Umbilical cord (tissue), 1 donor: ENCODE measurements at regions not wholly inside any gene's neighbourhood (a gene's known extent, or its start where the extent isn't known, plus 50 kb on each side); places are given as distances from the start of the nearest gene placed in this dataset.
A peak's percentile ranks its signal among the peaks of the same experiment; 100 is the strongest.

Experiments used
- DNase-seq: peaks from one replicate; pipeline ENCODE4 v3.0.0-alpha.2; 2015; ENCODE audit warnings: low spot score

GRCh38 chr3:72058493-72059081, 273.6 kb upstream of the PROK2 start:
- no peak for DNase-seq

DNA sequence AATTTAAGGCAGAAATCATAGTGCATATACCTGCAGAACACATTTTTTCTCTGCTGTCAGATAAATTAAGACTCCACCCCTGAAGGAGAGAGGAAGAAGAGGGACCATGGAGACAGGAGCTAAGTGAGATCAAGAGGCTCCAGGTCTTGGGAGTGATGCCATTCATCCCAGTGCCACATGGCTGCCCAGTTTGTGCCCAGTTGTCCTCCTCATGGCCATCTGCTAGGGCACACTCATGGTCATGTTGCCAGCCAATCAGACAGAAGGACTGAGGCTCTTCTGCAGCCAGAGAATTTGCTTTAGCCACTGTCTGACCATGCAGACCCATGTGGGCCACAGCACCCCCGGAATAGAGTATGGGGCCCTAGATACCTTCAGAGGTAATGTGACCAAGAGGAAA, 270.5 kb upstream of the PROK2 start:
- DNase-seq, result no peak

DNA sequence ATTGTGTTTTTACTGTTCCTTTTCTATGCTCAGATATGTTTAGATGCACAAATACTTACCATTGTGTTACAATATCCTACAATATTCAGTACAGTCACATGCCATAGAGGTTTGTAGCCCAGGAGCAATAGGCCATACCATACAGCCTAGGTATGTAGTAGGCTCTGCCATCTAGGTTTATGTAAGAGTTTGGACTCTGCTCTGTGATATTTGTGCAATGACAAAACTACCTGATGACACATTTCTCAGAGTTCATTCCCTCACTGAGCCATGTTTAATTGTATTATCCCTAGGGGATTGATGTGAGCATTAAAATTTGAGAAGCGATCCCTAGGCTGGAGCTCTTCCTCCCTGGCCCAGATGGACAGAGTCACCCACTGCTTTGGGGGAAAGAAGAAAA, 270.0 kb upstream of the PROK2 start:
- DNase-seq, result no peak

- DNase-seq, result no peak
Observed at GRCh38 chr3:72052841-72053409, 268.0 kb upstream of the PROK2 start.

DNA sequence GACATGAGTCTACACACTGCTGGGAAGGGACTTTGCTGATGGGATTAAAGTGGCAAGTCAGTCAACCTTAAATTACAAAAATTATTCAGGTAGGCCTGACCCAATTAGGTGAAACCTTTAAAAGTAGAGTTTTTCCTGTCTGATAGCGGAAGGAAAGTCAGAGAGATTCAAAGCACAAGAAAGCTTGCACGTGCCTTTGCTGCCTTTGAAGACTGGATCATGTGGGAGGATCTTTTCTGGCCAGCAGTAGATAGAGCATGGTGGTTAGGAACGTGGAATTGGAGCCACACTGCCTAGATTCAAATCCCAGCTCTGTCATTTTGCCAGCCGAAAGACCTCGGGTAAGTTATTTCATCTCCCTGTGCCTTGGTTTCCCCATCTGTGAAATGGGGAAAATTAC, 265.8 kb upstream of the PROK2 start:
- DNase-seq, result no peak

- no peak for DNase-seq
Observed at GRCh38 chr3:72050048-72050632, 265.2 kb upstream of the PROK2 start.

DNA sequence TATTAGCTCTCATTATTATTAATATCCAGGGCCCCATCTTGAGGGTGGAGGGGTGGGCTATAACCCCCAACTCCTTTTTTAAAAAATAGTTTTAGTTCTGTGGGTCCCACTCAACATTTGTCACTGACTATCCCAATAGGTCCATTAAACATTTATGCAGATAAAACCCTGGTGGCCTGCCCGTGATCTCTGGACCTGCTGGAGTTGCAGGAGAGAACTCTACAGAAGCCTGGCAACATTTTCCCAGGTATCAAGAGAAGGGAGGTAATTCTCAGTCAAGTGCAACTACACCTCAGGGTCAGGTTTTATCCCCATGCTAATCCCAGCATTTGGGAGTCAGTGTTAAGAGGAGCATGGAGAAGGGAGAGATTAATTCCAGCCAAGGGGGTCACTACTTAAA, 264.4 kb upstream of the PROK2 start:
- no peak for DNase-seq

DNA sequence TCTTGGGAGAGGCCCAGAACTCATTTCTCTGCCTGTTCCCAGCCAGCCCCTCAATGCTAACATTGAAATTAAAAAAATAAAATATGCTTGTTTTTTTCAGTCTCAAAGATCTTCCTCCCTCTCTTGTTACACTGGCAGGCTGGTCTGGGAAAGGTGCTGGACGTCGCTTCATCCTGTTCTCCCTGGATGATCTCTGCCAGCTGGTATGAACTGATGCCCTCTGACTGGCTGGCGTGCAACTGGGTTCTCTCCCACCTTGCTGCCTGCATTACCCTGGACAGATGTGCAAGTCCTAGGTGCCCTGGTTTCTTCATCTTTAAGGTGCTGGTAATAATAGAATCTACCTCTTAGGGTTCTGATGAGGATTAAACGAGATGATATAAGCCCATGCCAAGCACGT, 263.9 kb upstream of the PROK2 start:
- no peak for DNase-seq

GRCh38 chr3:72047221-72047871, 262.4 kb upstream of the PROK2 start:
- DNase-seq, result no peak

DNA sequence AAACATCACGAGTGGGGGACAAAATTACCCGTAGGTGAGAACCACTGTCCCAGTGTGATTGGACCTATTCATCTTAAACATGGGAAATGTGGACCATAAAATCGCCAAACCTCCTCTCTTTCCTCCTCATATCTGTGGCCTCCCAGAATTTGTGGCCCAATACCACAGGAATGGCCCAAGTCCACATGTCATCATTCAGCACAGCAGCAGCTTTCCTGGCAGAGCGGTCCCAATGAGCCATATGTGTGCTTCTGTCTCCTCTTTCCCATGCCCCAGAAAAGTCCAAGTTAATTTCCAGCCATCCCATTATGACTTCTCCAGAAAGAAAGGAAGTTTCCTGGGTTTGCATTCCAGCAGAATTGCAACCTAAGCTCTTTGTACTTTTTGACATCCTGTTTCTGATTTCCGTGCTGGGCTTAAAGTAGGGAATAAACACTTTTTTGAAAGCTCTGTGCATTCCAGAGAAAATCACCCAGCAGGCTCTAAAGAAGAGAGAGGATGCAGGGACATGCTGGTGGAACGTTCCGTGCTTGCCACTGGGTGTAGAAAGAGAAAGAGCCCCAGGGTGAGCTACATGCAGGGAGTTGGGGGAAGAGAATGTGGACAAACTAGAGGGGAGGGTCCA, 259.4 kb upstream of the PROK2 start:
- peak; percentile 17 for DNase-seq

GRCh38 chr3:72043204-72044133, 258.5 kb upstream of the PROK2 start:
- DNase-seq, result no peak

DNA sequence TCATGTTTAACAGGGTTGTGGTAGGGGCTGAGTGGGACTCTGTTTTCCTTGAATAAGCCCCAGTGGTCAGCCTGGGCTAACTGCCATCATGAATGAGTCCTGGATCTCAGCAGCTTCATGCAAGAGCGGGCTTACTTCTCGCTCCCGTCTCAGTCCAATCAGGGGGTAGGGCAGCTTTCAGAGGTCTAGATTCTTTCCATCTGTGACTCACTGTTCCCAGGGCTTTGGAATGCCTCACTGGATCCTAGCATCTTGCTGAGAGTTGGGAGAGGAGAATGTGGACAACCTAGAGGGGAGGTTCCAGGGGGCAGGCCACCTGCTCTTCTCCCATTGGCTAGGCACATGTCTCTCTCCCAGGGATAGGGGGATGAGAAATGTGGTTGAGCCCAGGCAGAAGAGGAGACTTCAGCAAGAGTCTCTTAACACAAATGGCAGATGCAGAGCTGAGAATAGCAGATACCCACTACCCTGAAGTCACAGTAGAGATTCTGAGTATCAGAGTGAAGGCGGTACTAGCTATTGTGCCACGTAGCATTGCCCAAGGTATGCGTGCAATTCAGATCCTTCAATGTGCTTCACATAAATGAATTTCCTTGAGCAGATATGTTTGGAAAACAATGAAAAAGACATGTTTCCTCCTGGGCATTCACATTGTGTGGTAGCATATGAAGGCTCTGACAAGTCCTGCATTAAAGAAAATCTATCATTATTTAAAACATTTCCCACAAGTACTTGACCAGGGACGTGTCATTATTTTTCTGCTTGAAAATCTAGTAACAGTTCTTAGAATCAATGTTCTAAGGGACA, 257.7 kb upstream of the PROK2 start:
- peak; percentile 72 for DNase-seq

GRCh38 chr3:72041511-72041910, 256.6 kb upstream of the PROK2 start:
- DNase-seq, result peak; percentile 83

GRCh38 chr3:72041076-72041475, 256.1 kb upstream of the PROK2 start:
- DNase-seq, result no peak

- DNase-seq, result no peak
Observed at GRCh38 chr3:72039677-72040076, 254.7 kb upstream of the PROK2 start.

DNA sequence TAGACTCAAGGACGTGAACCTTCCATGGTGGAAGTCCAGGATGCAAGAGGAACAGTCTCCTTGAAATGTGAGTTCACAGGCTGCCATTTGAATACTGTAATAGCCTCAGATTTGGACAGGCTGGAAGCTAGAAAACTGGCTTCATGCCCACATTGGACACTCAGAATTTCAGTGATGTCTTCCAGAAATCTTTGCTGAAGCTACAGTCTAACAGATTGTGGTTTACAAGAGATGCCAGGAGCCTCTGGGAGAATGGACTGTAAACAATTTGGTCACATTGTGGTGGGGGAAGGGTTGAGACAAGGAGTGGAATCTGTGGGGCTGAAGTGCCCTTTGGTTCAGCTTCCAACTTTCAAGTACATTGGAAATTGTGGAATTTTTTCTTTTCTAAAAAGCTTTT, 252.0 kb upstream of the PROK2 start:
- DNase-seq, result peak; percentile 85

GRCh38 chr3:72035606-72036005, 250.7 kb upstream of the PROK2 start:
- DNase-seq, result no peak

GRCh38 chr3:72034986-72035385, 250.0 kb upstream of the PROK2 start:
- no peak for DNase-seq

DNA sequence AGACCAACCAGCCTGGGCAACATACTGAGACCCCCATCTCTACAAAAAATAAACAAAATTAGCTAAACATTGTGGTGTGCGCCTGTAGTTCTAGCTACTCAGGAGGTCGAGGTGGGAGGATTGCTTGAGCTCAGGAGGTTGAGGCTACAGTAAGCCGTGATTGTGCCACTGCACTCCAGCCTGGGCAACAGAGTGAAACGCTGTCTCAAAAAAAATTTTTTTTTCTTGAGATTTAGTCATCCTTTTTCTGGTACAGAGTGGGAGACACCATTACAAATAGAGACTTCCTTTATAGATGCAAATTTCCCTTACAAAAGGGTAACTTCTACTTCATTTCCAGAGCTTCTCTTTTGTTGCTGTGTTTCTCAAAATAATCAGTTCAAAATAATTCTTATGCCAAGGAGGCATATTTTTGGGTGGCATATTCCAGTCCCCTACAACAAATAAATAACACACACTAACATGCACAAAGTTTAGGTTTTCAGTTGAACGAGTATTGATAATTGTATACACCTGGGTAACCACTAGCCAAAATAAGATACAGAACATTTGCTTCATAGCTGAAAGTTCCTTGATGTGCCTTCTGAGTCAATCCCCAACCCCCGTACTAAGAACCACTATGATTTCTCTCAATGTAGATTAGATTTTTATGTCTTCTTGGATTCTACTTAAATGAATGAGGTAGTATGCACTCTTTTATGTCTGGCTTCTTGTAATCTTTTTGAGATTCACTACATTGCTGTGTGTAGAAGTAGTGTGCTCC, 248.9 kb upstream of the PROK2 start:
- DNase-seq, result no peak
